SK-N-MC (cell line): ENCODE measurements at regions not wholly inside any gene's neighbourhood (a gene's known extent, or its start where the extent isn't known, plus 50 kb on each side); places are given as distances from the start of the nearest gene placed in this dataset.

ENCODE experiments used
- DNase-seq: peaks from one replicate; pipeline ENCODE4 v3.0.0-alpha.2; 2011; ENCODE audit warnings: low read depth, low spot score
- H3K27ac ChIP-seq: fragments of 200-600 bp; sonication (generic); 2 replicates; pipeline ENCODE4 v1.5.1; 2016; ENCODE audit warnings: mixed run types
- H3K36me3 ChIP-seq: fragments of 200-600 bp; sonication (generic); 2 replicates; pipeline ENCODE4 v1.6.1; 2017; ENCODE audit warnings: antibody characterized with exemption, low read length, mixed read lengths; ENCODE audit not compliant: insufficient read depth
- H3K4me3 ChIP-seq: fragments of 200-600 bp; sonication (generic); 2 replicates; pipeline ENCODE4 v1.5.1; 2016
- H3K9ac ChIP-seq: fragments of 200-600 bp; sonication (generic); 2 replicates; pipeline ENCODE4 v1.8.0; 2017; ENCODE audit warnings: mixed run types, mixed read lengths; ENCODE audit not compliant: insufficient read length
- H3K9me3 ChIP-seq: fragments of 200-600 bp; sonication (generic); 2 replicates; pipeline ENCODE4 v1.6.1; 2017; ENCODE audit warnings: low read depth, mild to moderate bottlenecking, antibody characterized with exemption, low read length, moderate library complexity, mixed read lengths
- EZH2 ChIP-seq: fragments of 200-600 bp; sonication (generic); IDR thresholded peaks from one replicate; pipeline ENCODE4 v1.6.1; 2017; ENCODE audit warnings: antibody characterized with exemption
- FOXP2 ChIP-seq: optimal IDR thresholded peaks from 2 replicates; pipeline ENCODE3; 2011; ENCODE audit warnings: mild to moderate bottlenecking, moderate library complexity; ENCODE audit not compliant: insufficient read depth; ENCODE audit errors: extremely low read length, control extremely low read depth
- POLR2AphosphoS5 ChIP-seq: IDR thresholded peaks from 2 replicates; pipeline ENCODE4 v1.6.1; 2012; ENCODE audit warnings: mild to moderate bottlenecking, low read depth, low read length, borderline replicate concordance

DNA sequence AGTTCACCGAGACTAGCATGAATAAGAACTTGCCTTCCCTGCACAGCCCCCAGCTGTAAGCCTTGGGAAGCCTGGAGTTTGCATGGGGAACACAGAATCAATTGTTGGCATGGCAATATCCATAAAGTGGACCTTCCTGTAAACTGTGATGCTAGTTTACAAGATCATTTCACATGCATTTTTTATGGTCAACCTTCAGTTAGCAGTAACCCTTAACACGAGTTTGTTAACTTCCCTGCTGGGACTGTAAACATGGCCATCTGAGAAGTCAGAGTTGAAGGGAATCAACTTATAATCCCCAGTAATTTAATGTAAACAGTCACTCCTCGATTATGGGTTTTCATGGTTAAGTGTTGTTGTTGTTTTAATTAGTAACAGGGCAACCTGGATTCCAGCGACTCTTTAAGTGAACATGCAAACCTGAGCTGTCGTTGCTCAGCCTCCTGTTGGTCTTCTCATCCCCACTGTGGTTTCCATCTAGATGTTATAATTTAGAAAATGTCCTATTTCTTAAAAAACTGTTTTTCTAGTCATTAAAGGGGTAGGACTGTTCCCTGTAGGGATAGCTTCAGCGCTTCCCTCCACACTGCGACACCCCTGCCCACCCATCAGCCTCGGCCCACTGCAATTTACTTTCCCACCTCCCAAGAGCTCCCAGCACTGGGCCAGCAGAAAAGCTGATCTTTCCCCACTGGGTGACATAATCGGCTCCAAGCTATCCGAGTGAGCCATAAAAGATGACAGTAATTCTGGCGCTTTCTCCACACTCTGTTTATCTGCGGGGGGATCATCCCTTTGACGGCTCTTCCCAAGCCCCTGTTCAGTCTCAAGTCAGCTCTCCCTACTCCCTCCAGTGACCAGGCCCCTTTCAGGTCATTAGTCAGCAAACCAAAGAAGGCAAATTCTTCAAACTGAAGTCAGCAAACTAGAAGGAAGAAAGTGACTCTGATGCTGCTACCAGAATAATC, 107.6 kb upstream of the IPO9 start:
- TF ChIP-seq EZH2 (no peak), POLR2AphosphoS5 (no peak), FOXP2 (no peak)
- DNase-seq: no peak
- Histone ChIP-seq H3K36me3 (peaks cover 16% of the 10 kb centered on the region), H3K9ac (no peak overlapping the region), H3K27ac (no peak overlapping the region), H3K9me3 (no peaks in the 10 kb centered on the region), H3K4me3 (no peak overlapping the region)

DNA sequence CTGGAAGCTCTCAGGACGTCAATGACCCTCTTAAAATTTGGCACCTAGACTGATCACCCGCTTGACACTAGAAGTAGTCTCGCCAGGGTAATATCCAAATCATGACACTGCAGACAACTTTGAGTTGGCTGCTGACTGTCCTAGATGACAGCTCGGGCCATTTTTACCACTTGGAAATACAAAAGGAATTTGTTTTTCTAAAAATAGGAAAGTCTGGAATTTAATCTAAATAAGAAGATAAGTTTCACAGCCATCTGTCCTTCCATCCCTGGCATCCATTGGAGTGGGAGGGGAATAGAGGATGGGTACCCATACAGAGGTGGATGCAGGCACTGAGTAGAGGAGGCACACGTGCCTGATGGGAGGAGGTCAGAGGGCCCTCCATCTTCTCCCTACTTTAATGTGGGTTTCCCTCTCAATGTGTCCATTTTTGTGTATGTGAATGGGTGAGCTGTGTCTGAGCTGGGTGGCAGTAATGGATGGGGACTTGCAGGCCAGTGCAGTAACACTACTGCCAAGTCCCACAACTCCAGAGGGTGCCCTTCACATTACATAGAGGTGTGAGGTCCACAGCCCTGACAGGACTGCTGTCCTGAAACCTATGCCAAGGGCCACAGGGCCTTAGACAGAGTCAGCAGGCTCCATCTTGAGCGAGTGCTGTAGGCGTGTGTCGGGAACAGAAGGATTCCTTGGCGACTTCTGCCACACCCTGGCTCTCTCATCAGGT, 104.8 kb upstream of the IPO9 start:
- no peaks in the 10 kb centered on the region for H3K36me3 ChIP-seq
- no peak for TF ChIP-seq EZH2
- TF ChIP-seq FOXP2: no peak
- TF ChIP-seq POLR2AphosphoS5: no peak
- 0 out of 2 replicates have a peak overlapping the region, but pooled peaks have one; percentile 29 for H3K27ac ChIP-seq
- H3K9me3 ChIP-seq: no peaks in the 10 kb centered on the region
- no peak overlapping the region for H3K9ac ChIP-seq
- DNase-seq: no peak
- H3K4me3 ChIP-seq: no peak overlapping the region

DNA sequence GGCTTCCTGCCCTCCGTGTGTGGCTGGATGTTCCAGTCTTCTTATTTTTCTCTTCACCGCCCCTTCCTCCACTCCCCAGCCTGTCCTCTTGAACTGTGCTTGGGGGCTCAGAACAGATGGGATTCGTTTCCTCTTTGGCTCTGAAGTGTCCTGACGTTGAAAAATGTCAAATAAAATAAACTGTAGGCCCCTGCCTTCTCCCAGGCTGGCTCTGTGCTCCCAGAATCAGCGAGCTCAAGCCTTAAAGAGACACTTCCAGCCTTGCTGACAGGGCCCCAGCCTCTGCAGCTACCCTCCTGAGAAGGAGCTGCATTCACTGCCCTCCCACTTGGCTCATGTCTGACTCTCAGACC, 104.2 kb upstream of the IPO9 start:
- Histone ChIP-seq H3K36me3 (no peaks in the 10 kb centered on the region), H3K27ac (peak overlapping the region; percentile 29; the same call in 1 of the 2 replicates), H3K4me3 (no peak overlapping the region)

DNA sequence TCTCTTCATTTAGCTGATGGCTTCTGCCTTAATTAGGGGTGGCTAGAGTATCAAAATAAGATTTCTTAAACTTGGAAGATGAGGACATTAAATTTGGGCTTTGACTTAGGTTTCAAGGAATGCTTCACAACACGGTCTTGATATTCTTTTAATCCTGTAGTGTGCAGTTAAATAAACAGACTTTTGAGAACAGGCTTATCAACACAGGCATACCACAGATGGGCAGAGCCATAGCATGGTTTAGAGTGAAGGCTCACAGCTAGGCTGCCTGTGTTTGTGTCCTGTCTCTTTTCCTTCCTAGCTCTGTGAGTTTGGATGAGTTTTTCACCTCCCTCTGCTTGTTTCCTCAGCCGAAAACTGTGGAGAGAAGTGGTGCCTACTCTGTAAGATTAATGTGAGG, 102.3 kb upstream of the IPO9 start:
- H3K9ac ChIP-seq: no peak overlapping the region
- H3K27ac ChIP-seq: no peak overlapping the region
- DNase-seq: no peak
- H3K4me3 ChIP-seq: no peak overlapping the region
- TF ChIP-seq POLR2AphosphoS5 (no peak), FOXP2 (no peak), EZH2 (no peak)
- H3K36me3 ChIP-seq: no peaks in the 10 kb centered on the region
- no peaks in the 10 kb centered on the region for H3K9me3 ChIP-seq

More for the DNA sequence above, 104.2 kb upstream of the IPO9 start:
- TF ChIP-seq FOXP2: no peak
- TF ChIP-seq EZH2: no peak
- TF ChIP-seq POLR2AphosphoS5: no peak
- Histone ChIP-seq H3K9me3 (no peaks in the 10 kb centered on the region), H3K9ac (no peak overlapping the region)
- no peak for DNase-seq

DNA sequence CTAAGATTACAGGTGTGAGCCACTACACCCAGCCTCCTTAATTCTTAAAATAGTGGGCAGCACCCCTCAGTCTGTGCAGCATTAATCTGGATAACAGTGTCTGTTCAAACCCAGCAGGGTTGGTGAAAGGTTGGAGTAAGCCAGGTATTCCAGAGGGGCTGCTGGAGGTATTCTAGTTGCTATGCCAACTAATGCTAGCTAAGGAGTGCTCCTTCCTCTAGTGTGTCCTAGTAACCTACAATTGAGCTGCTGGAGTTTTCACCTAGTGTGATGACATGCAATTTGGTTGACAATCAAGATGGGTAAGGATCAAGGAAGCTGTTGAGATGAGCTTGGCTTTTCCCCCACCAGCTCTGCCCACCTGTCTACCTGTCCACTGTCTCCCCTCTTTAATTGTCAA, 100.2 kb upstream of the IPO9 start:
- Histone ChIP-seq H3K27ac (no peak overlapping the region), H3K36me3 (no peaks in the 10 kb centered on the region), H3K9ac (no peak overlapping the region), H3K4me3 (no peak overlapping the region), H3K9me3 (no peaks in the 10 kb centered on the region)
- no peak for TF ChIP-seq EZH2
- DNase-seq: no peak

DNA sequence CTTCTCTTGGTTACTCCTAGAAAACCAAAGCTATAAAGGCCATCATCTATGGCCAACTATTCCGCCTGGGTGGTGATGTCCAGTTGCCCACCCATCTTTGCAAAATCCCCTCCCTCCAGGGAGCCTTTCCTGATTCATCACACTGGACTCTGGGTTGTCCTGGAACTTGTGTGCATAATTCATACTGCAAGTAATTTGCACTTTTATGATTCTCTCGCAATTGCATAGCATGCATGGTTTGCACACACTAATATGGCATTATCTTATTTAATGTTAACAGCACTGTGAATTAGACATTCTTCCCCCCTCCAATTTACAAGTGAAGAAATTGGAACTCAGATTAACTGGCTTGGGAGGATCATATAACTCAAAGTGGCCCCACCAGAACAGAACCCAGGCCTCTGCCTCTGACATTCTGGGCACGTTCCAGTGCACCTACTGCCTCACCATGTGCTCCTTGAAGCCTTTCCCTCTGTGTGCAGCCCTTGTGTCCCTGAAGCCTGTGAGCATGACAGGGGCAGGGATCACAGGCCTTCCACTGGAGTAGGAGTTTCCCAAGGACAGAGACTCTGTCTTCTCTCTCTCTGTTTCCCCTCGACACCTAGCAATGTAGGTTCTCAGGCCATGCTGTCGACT, 98.9 kb upstream of the IPO9 start:
- H3K27ac ChIP-seq: no peak overlapping the region
- no peak overlapping the region for H3K9ac ChIP-seq
- DNase-seq: no peak
- H3K4me3 ChIP-seq: no peak overlapping the region
- H3K9me3 ChIP-seq: no peaks in the 10 kb centered on the region
- no peaks in the 10 kb centered on the region for H3K36me3 ChIP-seq
- no peak for TF ChIP-seq FOXP2
- TF ChIP-seq POLR2AphosphoS5: no peak
- no peak for TF ChIP-seq EZH2

DNA sequence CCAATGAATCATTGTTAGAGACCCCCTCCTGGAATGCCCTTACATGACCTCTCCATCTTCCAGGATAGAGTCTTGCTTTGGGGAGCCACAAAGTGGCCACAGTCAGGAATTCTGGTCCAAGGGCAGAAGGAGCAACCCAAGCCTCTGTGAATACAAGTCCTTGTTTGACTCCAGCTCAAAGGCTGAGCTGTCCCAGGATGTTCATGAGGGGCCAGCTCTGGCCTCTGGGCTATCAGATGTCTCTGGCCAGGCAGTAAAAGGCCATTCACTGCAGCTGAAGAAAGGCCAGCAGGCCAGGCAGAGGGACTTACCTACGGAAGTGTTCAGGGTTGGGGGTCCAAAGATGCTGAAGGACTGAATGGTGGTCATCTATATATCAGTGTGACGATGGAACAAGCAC, 98.3 kb upstream of the IPO9 start:
- Histone ChIP-seq H3K27ac (no peak overlapping the region), H3K4me3 (no peak overlapping the region), H3K36me3 (no peaks in the 10 kb centered on the region), H3K9ac (no peak overlapping the region), H3K9me3 (no peaks in the 10 kb centered on the region)
- DNase-seq: no peak
- TF ChIP-seq FOXP2 (no peak), POLR2AphosphoS5 (no peak), EZH2 (no peak)

DNA sequence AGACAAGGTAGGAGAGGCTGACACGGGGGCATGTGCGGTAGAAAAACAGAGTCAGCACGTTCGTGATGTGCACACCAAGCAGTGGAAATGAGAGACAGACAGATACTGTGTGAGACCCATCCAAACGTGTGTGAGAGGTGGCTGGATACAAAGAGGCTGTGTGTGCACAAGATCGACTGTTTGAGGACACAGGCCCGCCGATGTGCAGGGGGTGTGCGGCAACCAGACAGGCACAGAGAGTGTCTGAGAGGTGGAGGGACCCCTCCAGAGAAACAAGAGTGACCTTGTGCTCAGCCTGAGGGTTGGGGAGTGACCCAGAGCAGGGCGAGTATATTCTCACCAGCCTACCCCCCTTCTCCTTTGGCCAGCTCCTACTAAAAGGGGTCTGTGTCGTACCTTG, 97.8 kb upstream of the IPO9 start:
- H3K36me3 ChIP-seq: no peaks in the 10 kb centered on the region
- no peaks in the 10 kb centered on the region for H3K9me3 ChIP-seq
- H3K4me3 ChIP-seq: no peak overlapping the region
- no peak for DNase-seq
- no peak overlapping the region for H3K9ac ChIP-seq
- H3K27ac ChIP-seq: no peak overlapping the region
- TF ChIP-seq EZH2 (no peak), FOXP2 (no peak), POLR2AphosphoS5 (no peak)
